GM19025 (cell line): ENCODE measurements at regions not wholly inside any gene's neighbourhood (a gene's known extent, or its start where the extent isn't known, plus 50 kb on each side); places are given as distances from the start of the nearest gene placed in this dataset.
A peak's percentile ranks its signal among the peaks of the same experiment; 100 is the strongest.
"Not testable (repeated sequence)": the region's sequence is repeated elsewhere in the genome, so short reads cannot be mapped to it uniquely, and the experiment has no call there.

Experiments used
- ATAC-seq: cut with Tn5 transposase; IDR thresholded peaks from one replicate; pipeline ENCODE4 v1.9.1; 2021; ENCODE audit warnings: mild to moderate bottlenecking, low read depth, moderate library complexity; ENCODE audit not compliant: unreplicated experiment

DNA sequence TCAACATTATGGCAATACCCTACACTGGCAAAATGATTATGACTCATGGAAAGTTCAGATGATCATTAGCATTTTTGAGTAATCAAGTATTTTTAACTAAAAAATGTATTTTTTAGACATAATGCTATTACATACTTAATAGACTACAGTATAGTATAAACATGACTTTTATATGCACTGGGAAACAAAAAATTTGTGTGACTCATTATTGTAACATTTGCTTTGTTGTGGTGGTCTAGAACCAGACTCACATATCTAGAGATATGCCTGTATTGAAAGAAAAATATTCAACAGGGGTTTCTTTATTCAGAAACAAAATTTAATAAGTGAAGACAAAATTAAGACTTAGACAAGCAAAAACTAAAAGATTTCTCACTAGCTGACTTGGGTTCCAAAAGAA lies 385.3 kb upstream of the RIOK2 start:
- no peak for ATAC-seq

DNA sequence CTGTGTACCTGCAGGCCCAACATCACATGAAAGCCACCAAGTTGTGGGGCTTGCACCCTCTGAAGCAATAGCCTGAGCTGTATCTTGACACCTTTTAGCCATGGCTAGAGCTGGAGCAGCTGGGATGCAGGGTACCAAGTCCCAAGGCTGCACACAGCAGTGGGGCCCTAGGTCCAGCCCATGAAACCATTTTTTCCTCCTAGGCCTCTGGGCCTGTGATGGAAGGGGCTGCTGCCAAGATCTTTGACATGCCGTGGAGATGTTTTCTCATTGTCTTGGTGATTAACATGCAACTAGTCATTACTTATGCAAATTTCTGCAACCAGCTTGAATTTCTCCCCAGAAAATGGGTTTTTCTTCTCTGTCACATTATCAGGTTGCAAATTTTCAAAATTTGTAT lies 387.2 kb upstream of the RIOK2 start:
- no peak for ATAC-seq

DNA sequence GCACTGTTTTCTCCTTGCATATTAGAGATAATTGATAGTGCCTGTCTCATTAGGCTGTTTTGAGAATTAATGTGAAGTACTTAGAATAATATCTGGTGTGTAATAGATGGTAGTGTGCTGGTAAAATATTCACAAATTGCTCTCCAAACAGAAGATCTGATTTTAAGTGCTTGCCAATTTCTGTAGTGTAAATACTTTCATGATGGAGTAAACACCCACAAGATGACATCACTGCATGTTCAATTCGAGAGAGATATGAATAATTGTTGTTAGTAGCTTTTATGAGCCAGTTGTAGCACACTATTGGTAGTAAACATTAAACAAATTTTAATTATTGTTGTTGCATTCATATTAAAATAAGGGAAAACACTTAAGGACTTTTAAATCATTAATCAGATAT lies 392.3 kb upstream of the RIOK2 start:
- no peak for ATAC-seq

DNA sequence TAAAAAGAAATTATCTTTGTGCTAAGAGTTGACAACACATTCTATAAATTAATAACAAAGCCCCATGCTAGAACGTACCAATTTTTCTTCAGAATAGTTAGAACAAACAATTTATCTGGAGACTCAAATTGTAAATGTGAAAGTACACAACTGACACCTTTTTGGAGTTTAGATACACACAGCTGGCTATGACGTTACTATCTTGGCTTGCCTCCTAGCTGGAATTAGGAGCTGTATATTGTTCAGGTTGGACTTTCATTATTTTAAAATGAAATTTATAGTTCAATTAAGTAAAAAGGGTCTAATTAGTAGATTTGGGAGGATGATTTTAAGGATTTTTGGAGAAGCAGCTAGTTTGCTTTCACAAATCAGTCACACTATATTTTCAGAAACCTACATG lies 393.9 kb upstream of the RIOK2 start:
- no peak for ATAC-seq

DNA sequence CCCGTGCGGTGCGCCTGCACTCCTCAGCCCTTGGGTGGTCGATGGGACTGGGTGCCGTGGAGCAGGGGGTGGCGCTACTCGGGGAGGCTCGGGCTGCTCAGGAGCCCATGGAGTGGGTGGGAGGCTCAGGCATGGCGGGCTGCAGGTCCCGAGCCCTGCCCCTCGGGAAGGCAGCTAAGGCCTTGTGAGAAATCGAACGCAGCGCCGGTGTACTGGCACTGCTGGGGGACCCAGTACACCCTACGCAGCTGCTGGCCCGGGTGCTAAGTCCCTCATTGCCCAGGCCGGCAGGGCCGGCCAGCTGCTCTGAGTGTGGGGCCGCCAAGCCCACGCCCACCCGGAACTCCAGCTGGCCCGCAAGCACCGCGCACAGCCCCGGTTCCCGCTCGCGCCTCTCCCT lies 396.9 kb upstream of the RIOK2 start:
- ATAC-seq = not testable (repeated sequence)

DNA sequence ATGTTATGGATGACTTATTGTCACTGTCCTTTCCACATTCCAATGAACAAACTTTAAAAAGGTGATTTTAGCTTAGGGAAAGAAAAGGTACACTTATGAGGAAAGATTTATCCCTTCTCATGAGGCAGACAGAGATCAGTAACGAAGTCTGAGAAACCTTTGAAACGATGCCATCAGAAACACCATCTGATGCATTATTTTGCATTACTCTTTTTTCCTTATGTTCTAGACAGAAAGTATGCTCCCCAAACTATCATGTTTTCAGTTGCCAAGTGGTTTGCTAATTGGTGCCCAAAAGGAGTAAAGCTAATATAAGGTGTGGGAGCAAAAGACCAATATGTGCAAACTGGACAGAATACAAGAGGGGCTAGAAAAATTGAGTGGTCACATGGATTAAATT lies 397.7 kb upstream of the RIOK2 start:
- no peak for ATAC-seq

DNA sequence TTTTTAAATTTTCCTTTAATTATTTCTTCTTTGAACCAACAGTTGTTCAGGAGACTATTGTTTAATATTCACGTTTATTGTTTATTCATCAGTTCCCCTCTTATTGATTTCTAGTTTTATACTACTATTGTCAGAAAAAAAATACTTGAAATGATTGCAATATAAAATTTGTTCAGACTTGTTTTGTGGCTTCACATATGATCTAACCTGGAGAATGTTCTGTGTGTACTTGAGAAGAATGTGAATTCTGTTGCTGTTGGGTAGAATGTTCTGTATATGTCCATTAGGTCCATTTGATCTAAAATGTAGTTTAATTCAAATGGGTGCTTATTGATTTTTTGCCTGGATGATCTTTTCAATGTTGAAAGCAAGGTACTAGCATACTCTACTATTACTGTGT lies 408.7 kb upstream of the RIOK2 start:
- ATAC-seq = no peak

DNA sequence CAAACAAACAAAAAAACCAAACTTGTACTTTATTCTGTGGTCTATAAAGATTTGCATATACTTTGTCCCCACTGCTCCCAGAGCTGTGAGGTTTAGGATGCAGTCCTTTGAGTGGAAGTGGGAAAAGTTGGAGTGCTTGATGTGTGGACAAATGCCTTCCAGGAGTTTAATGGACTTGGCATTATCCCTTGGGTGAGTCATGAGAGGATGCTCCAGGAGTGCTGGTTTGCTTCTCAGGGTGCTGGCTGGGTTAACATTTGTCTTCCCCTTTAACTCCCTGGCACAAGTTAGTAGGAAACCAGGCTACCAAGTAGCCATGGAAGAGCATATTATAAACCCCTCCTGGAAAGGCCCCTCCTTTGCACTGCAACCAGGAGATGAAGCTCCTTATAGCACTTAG lies 417.4 kb upstream of the RIOK2 start:
- no peak for ATAC-seq

DNA sequence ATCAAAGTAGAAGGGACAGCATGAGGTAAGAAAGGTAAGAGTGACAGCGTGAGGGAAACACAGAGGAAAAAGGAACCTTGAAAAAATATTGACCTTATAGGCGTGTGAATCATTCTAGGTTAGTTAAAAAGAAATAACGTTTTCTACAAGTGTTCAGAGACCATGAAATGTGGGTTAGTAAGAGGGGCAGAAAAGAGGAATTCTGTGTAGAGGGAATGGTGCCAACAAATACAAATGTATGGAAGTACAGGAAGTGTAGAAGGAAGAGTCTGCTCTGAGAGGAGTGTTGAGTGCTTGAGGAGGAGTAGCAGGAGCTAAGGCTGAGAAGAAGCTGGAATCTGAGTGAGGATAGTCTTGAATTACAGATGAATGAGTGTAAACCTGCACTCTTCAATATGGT lies 418.6 kb upstream of the RIOK2 start:
- ATAC-seq = no peak

DNA sequence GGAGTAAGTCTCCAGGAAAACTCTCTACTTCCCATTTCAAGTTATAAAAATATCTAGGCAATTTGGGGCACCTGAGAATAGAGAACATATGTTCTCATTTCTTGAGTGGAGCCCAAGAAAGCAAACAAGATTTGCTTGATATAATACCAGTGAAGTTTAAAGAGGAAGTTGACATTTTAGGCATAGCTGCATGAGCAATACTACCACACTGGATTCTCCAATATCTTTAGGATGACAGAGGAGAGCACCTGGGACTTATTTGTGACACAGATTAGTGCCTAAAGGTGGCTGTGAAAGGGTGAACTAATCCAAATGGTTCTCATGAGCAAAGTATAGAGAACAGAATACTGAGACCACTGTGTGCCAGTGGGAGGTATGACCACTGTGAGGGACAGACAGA lies 423.5 kb upstream of the RIOK2 start:
- ATAC-seq = no peak

DNA sequence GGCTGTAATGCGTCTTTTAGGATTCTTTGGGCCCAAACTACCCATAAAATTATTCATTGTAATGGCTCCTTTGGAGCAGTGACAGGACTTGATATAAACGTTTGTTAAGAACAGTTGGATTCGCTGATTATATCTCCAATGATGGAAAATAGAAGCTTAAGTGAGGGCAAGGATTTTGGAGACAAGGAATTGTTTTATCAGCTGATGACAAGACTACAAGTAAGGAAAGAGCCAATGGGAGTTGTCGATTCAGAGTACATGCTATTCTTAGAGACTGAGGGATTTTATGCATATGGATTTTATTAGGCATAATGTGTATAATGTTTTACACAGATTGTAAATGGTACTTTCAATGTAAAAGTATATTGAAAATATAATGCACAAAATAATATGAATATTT lies 425.5 kb upstream of the RIOK2 start:
- ATAC-seq = no peak

DNA sequence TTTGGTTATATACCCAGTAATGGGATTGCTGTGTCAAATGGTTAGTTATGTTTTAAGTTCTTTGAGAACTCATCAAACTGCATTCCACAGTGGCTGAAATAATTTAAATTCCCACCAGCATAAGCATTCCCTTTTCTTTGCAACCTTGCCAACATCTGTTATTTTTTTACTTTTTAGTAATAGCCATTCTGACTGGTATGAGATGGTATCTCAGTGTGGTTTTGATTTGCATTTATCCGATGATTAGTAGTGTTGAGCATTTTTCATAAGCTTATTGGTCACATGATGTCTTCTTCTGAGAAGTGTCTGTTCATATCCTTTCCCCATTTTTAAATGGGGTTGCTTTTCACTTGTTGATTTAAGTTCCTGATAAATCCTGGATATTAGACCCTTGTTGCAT lies 435.7 kb upstream of the RIOK2 start:
- ATAC-seq = no peak

DNA sequence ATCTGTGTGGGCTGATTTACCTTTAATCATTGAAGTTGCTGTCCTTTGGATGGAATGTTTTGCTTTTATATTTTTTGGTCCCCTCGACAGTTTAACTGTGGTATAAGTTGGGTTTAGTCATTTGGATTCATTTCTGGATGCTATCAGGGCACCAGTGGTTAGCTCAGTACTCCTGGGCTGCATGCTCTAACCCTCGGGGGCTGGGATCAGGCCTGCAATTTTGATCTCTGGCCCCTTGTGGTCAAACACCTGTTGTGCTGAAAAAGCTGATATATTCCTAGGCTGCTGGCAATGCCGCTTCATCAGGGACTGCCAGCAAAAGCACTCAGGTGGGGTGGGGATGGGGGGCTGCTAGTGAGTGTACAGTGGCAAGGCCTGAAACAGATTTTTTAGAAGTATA lies 440.4 kb upstream of the RIOK2 start:
- ATAC-seq = no peak

DNA sequence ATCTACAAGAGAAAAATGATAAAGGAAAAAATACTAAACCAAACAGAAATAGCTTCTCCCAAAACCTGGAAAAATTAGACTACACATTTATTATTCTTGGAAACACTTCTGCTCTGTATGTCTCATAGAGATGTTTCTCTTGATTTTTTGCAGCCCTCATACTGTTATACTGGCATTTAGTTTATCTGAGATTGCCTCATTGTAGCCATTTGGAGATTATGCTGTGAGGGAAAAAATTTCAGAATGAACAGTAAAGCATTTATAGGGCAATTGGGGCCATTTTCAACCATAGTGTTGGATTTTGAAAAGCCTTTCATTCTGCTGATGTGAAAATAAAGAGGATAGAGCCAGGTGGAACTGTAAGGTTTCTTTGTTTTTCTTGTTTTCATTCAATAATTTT lies 441.8 kb upstream of the RIOK2 start:
- ATAC-seq = no peak

DNA sequence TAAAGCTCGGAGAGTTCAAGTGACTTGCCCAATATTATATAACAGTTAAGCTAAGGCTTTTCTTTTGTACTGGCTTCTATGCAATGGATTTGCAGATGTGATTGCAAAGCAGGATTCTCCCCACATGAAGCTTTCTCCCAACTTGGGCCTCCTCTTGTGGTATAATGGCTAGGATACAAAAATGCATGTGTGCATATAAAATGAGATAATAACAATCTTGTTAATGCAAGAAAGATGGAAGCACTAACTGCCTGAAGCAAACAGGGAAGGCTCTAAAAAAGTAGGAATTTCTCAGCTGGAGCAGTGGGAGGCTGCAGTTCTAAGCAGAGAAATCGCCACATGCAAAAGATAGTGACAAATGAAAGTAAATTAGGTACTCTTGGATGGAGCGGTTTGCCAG lies 444.2 kb upstream of the RIOK2 start:
- ATAC-seq = no peak

DNA sequence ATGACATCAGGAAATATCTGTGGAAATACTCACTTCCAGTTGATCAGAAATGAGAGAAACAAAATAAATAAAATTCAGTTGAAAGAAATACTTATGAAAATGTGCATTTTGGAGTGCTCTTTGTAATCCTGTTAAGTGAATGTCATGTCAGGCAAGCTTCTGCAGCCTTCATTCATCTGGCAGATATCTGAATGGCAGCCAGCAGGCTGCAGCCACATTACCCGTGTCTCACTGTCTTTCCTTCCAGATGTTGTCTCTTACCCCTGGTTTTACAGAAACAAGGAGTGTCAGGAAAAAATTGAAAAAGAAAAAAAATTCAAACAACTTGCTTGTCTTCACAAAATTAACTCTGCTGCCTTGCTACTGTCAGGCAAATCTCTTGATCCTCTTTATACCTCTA lies 445.0 kb upstream of the RIOK2 start:
- ATAC-seq = no peak

DNA sequence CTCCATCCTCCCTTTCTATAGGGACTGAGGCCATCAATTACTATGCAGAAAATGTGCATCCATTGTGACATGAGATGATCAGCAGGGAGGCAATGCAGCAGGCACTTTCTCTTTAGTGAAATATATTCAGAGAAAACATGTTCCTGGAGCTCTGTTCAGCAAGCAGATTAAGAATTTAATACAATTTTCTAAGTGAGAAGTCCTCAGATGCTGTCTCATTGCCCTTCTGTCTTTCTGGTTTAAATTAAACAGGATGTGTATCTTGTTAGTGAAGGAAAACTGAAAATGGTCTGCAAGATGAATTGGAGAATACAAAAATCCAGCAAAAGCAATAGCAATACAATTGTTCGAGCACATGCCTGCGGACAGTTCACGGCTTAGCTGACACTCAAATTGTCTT lies 445.8 kb upstream of the RIOK2 start:
- no peak for ATAC-seq

DNA sequence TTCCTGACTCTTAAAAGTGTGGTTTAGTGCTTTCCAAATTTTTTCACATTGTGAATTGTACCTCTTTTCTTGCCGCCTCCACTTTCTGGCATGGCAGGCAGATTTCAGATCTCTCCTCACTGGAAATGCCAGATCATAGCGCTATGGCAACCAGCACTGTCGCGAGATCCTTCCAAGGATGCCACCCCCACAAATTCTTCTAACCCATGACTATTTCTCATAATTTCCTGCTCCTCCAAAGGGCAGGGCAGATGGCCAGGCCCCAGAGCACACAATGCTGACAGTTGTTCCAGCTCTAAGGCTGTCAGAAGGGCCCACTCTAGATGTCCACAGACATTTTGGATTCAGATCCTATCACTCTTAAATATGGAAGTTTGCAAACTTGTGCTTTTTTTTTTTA lies 446.2 kb upstream of the RIOK2 start:
- ATAC-seq = no peak

DNA sequence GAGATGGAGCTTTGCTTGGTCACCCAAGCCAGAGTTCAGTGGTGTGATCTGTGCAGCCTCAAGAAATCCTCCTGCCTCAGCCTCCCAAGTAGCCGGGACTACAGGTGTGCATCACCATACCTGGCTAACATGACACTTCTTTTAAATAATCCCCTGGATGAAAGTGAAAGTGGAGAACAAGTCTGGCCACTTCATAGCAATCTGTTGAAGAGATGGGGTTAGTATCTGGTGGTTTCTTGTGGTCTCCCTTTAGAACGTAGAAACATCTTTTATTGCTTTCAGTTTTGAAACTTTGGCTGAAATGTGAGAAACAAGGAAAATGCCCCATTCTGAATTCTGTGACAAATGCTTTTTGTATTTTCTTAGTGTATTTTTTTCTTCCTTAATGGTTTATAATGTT lies 452.5 kb upstream of the RIOK2 start:
- ATAC-seq = peak; percentile 63

DNA sequence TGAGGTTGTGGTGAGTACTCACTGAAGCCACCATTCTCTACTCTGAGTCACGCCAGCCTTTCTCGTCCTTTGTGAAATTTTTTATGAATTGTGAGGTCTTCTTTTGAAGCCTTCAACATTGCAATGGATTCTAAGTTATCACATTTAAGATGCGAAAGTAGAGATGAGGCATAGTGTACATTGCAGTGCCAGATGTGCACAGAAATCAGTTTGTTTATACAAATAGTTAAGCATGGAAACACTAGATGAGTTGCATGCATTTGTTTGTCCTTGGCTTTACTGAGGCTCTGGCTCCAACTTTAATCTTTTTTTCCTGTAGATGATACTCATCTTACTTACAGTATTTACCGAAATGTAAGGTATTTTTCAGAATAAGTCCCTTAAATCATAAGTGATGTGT lies 453.7 kb upstream of the RIOK2 start:
- ATAC-seq = no peak

DNA sequence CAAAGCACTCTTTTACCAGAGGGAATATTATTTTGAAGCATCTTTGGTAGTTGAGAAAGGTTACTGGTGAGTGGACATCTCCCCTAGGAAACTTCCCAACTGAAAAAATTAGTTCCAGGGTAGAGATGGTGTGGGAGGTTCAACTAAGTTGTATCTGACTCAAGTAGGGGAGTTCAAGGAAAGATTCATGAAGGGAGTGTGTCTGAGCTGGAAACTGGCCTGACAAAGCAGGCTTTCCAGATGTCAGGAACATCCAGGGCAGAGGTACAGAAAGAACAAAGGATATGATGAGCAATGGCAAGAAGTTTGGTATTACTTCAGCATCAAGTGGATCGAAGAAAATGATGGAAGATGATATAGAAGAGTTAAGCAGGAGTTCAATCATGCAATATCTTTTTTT lies 458.0 kb upstream of the RIOK2 start:
- no peak for ATAC-seq

DNA sequence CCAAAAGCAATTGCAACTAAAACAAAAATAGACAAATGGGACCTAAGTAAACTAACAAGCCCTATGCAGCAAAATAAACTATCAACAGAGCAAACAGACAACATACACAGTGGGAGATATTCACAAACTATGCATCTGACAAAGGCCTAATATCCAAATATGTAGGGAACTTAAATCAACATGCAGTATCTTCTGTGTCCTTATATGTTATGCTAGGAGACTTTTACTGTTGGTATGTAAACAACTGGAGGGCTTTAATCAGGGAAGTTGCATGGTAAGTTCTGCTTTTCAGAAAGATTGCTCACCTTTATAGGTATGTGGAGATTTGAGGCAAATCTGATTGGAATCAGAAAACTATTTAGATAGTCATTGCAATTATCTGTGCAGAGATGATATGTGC lies 461.2 kb upstream of the RIOK2 start:
- ATAC-seq = no peak

DNA sequence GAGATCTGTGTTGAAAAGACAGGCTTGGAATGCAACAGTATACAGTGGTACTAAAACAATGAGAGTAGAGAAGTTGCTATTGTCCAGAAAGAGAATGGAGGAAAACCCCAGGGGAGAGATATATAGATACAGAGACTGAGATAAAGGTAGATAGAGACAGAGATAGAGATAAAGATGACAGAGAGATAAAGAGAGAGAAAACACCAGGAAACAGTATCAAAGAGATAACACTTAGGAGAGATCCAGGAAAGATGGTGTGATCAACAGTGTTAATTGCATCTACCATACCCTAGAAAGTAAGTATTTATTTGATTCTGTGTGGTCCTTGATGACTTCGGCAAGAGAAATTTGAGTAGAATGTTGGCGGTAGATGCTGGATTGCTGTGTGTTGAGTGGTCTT lies 461.8 kb upstream of the RIOK2 start:
- ATAC-seq = no peak

DNA sequence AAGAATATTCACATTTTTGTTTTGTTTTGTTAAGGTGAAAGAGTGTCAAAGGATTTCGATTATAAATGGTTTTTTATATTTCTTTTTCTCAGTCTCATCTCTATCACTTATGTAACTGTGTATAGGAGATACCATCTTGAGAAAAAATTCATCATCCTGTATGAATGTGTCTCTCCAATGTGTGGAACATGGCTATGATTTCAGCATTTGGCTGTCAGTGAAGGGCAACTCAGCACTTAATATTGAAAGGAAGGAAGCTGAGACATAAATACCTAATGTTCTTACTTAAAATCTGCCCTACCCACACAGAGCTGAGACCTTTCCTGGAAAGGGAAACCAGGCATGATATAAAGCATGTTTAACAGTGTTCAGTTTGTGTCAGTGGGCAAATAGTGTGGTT lies 474.2 kb upstream of the RIOK2 start:
- no peak for ATAC-seq
